RCC 7860 (cell line): ENCODE measurements at regions not wholly inside any gene's neighbourhood (a gene's known extent, or its start where the extent isn't known, plus 50 kb on each side); places are given as distances from the start of the nearest gene placed in this dataset.
"Not testable (repeated sequence)": the region's sequence is repeated elsewhere in the genome, so short reads cannot be mapped to it uniquely, and the experiment has no call there.

Source experiments
- DNase-seq: peaks from one replicate; pipeline ENCODE4 v3.0.0-alpha.2; 2015; ENCODE audit warnings: low spot score
- FAIRE-seq: peaks from 2 replicates; lab custom pipeline; 2012; peaks lifted over from hg19 to GRCh38; lab: Jason Lieb, UNC

DNA sequence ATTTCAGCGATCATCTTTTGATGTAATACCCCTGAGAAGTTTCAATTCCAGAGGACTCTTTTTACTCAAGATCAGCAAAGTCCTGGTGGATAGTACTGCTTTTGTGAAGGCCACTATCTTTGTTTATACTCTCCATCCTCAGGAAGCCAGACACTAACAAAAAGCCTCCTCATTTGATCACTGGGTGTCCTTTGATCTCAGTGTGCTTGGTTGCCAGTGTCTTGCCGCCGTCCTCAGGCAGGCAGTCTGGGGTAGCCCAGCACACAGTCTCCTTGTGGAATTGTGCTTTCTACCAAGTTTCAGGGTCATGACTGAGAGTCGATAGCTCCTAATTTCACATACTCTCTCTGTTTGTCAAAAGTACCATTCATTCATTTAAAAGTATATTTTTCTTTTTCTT lies 762.2 kb downstream of the EFNB2 start:
- DNase-seq (no peak), FAIRE-seq (no peak)

GRCh38 chr13:105764486-105764885 lies 771.0 kb downstream of the EFNB2 start:
- FAIRE-seq (no peak), DNase-seq (no peak)

- FAIRE-seq (no peak), DNase-seq (peak; percentile 10)
Observed at GRCh38 chr13:105763851-105764250, 771.6 kb downstream of the EFNB2 start.

GRCh38 chr13:105762096-105762495 lies 773.4 kb downstream of the EFNB2 start:
- FAIRE-seq (no peak), DNase-seq (no peak)

DNA sequence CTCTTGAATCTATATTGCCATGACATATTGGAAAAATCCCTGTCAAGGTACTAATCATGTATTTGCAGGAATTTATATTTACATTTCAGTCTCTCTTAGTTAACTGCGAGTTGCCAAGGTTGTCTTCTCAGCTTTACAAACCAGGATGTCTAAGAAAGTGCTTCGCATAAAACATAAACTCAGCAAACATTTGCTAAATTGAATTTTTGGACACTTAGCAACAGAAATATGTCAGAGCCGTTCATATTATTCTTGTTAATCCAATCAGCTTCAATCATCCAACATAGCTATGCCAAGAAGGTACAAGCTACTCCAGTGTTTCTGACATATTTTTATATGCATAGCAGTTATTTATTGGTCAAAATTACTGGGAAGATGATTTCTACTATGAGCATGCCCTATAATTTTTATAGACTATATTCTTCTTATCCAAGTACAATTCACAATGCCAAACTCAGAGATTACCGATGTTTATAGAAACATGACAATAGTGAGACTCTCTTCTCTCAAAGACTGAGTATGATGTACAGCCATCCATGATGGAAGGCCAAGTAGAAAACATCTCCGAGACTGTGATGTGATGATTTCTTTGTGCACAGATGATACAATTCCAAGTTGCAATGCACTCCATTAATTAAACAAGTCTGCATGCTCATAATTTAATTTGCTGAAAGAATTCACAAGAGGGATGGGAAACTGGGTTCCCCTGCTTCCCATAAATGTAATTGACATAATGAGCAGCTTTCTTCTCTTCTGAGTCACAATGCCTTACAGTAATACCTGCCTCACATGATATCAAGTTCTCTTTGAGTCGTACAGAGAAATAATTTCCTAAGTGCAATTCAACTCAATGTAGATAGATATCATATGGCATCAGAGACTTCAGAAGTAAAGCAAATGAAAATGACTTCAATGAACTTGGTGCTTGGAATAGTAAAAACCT lies 776.3 kb downstream of the EFNB2 start:
- DNase-seq (no peak), FAIRE-seq (no peak)

- FAIRE-seq (no peak), DNase-seq (no peak)
Observed at GRCh38 chr13:105740739-105741138, 794.7 kb downstream of the EFNB2 start.

- no peak for DNase-seq
- FAIRE-seq = no peak
Observed at GRCh38 chr13:105737688-105738087, 797.8 kb downstream of the EFNB2 start.

- DNase-seq (no peak), FAIRE-seq (no peak)
Observed at GRCh38 chr13:105735281-105735680, 800.2 kb downstream of the EFNB2 start.

- FAIRE-seq (no peak), DNase-seq (no peak)
Observed at GRCh38 chr13:105732806-105733529, 802.5 kb downstream of the EFNB2 start.

DNA sequence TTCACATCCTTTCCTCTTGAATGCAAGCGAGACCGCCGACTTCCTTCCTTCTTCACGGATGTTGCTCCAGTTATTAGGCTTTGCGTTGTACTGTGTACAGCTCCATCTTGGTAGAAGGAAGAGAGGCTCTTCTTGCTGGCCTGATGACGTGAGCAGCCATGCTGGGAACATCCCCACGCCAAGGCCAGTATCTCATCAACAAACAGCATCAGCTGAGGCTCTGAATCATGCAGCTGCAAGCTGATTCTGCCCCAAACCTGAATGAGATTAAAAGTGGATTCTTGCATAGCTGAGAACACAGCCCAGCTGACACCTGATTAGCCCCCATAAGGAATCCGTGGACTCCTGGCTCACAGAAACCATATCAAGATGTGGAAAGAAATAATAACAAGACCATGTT lies 809.6 kb downstream of the EFNB2 start:
- DNase-seq = no peak
- no peak for FAIRE-seq

DNA sequence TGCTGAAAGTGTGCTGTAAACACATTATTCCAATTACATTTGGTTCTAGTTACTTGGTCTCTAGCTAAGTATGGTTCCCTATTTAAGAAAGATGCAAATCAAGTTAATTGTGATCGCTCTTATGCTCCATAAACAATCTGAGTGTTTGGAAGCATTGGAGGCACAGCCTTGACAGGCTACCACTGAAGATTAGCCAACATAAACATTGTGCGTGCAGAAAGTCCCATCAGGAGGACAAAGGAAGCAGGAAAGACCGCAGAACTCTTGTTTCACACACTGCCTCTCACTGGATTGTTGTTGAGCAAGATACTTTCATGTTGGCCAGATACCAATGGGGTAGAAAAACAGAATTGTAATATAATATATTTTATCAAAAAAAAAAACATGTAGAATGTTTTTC lies 814.4 kb downstream of the EFNB2 start:
- no peak for FAIRE-seq
- no peak for DNase-seq

GRCh38 chr13:105719859-105720258 lies 815.6 kb downstream of the EFNB2 start:
- no peak for DNase-seq
- FAIRE-seq = no peak

- FAIRE-seq (no peak), DNase-seq (no peak)
Observed at GRCh38 chr13:105709181-105709580, 826.3 kb downstream of the EFNB2 start.

GRCh38 chr13:105703843-105704242 lies 831.6 kb downstream of the EFNB2 start:
- FAIRE-seq (no peak), DNase-seq (no peak)

DNA sequence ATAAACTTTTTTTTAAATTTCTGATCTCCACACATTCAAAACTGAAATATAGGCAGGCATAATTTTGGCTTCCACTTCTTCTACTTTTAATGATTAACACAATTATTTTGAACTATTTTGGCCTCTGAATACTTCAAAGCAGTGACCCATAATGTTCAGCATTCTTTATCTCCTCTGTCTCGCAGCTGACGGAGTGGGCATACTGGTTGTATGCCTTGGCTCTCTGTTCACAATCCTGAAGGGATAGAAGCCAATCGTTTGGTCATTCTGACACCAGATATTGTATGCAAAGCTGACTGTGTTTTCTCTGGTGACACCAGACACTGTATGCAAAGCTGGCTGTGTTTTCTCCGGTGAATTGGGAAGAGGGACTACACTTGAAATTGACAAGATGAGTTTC lies 833.0 kb downstream of the EFNB2 start:
- FAIRE-seq (peak; percentile 28), DNase-seq (no peak)

DNA sequence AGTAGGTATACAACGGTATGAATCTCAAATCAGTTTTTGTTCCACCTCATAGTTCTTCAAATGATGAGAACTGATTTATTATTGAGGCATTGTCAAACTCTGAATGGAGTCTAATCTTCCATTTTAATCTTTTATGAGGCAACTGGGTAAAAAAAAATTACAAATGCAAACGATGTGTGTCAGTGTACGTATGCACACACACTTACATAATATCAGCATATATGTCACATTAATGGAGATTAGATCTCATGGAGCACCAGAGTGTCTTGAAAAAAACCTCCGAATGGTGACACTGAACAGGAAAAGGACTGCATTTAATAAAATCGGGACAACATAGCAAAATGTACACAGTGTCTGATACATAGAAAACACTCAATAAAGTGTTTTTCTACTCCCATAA lies 842.7 kb downstream of the EFNB2 start:
- DNase-seq = no peak
- no peak for FAIRE-seq

- no peak for DNase-seq
- no peak for FAIRE-seq
Observed at GRCh38 chr13:105684216-105684615, 851.2 kb downstream of the EFNB2 start.

GRCh38 chr13:105679838-105680237 lies 855.6 kb downstream of the EFNB2 start:
- FAIRE-seq = no peak
- DNase-seq = no peak

GRCh38 chr13:105678072-105678471 lies 857.4 kb downstream of the EFNB2 start:
- no peak for FAIRE-seq
- DNase-seq = no peak

DNA sequence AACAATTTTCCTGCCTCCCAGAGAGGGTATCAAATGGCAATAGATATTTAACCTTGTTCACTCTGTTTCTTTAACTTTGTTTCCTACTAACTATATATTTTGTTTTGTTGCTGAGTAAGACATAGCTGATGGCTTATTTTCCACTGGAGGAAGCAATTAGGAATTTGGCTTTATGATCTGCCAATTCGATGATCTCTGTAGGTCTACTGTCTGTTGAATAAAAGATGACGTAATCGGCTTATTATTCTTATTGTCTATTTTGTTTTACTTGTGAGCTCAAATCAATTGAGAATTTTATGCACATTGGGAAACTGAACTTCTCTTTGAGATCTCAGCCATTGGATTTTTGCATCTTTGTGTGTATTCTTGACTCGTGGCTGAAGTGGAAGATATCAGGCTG lies 862.6 kb downstream of the EFNB2 start:
- DNase-seq (no peak), FAIRE-seq (no peak)

DNA sequence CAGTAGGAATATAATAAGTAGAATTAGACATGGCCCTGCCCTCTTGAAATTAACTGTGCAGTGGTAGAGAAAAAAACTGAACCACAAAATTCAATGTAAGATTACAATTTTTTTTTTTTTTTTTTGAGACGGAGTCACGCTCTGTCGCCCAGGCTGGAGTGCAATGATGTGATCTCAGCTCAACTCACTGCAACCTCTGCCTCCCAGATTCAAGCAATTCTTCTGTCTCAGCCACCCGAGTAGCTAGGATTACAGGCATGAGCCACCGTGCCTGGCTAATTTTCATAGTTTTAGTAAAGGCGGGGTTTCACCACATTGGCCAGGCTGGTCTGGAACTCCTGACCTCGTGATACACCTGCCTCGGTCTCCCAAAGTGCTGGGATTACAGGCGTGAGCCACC lies 864.3 kb downstream of the EFNB2 start:
- not testable (repeated sequence) for FAIRE-seq
- DNase-seq = peak; percentile 18
